Fibroblast of lung (primary cell): ENCODE measurements at regions not wholly inside any gene's neighbourhood (a gene's known extent, or its start where the extent isn't known, plus 50 kb on each side); places are given as distances from the start of the nearest gene placed in this dataset.

ENCODE experiments used
- CTCF ChIP-seq, 2 donors: IDR thresholded peaks in 1 of 2; conservative IDR thresholded peaks in 1 of 2; 1 replicate in 1 of 2; 2 replicates in 1 of 2; pipeline ENCODE4 v1.5.1; 2011 to 2012; ENCODE audit warnings: low read length in 2 of 2, control low read depth in 1 of 2, inconsistent platforms in 1 of 2, low read depth in 1 of 2, mild to moderate bottlenecking in 1 of 2
- EZH2 ChIP-seq: IDR thresholded peaks from 2 replicates; pipeline ENCODE4 v1.5.1; 2012; ENCODE audit warnings: low read length, control low read depth, mild to moderate bottlenecking; ENCODE audit errors: missing control alignments

GRCh38 chr6:47159763-47160162 is 117.6 kb upstream of the ADGRF1 start:
- TF ChIP-seq EZH2 (no peak), CTCF (conservative IDR thresholded peaks at IDR 0.05 in 1 of 2, IDR thresholded peaks at IDR 0.05 in 1 of 2; ENCODE audit: low read depth in 1 of 2, low read length in 2 of 2) (no peak)
